DMS79 treated with DMSO at 0.1 percent for 48 hours (cell line): ENCODE measurements at regions not wholly inside any gene's neighbourhood (a gene's known extent, or its start where the extent isn't known, plus 50 kb on each side); places are given as distances from the start of the nearest gene placed in this dataset.
A peak's percentile ranks its signal among the peaks of the same experiment; 100 is the strongest.
"Not testable (repeated sequence)": the region's sequence is repeated elsewhere in the genome, so short reads cannot be mapped to it uniquely, and the experiment has no call there.

Experiments used
- DNase-seq: peaks from one replicate; lab custom pipeline; 2025; lab: John Stamatoyannopoulos, UW

- no peak for DNase-seq
Measured at GRCh38 chr5:123710031-123710430, 198.1 kb downstream of the CSNK1G3 start.

DNA sequence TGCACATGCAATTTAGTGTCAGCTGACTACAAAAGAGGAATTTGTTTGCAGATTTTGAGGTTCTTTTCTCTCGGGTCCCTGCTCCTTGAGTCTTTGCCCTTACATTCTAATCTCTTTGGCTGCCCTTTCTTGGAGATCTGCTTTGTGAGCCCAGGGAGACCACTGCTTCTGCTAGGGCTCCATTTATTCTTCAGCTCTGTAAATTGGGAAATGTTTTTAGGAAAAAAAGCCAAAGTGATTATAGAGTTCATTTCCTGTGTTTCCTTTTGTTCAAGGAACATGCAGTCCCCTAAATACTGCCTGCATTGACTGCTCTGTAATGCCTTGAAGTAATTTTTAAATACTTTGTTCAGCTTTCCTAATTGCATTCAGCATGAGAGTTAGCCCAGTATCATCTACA lies 197.4 kb downstream of the CSNK1G3 start:
- DNase-seq: no peak

- no peak for DNase-seq
Measured at GRCh38 chr5:123708074-123708806, 196.3 kb downstream of the CSNK1G3 start.

- no peak for DNase-seq
Measured at GRCh38 chr5:123706531-123706930, 194.6 kb downstream of the CSNK1G3 start.

- no peak for DNase-seq
Measured at GRCh38 chr5:123705741-123706140, 193.8 kb downstream of the CSNK1G3 start.

DNA sequence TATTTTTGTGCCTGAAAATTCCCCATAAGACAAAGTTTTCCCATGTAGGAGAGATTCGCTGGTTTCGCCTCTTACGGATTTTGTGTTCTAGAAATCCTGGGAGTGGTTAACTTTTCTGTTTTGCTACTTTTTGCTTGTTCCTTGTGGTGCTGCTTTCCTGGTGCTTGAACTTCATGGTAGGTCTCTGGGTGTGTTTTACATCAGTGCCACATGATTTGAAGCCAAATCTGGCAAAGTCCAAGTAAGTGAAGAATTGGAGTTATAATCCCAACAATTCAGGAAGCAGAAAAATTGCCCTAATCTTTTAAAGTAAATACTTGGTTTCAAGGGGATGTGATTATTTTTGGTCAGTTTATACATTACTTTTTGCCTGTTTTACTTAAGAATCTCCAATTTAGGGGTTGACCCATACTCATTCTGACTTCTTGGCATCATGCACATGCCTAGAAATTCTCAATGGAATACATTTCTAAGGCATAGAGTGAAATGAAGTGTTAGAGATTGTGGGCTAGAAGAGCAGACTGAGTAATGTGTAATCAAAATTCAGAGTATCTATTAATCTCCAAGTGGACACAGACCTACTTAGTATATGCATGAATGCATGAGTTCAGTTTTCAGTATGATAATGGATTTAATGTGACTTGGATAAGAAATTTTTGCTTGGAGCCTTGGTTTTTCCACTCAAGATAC lies 189.7 kb downstream of the CSNK1G3 start:
- peak; percentile 87 for DNase-seq

GRCh38 chr5:123700624-123701287 lies 188.8 kb downstream of the CSNK1G3 start:
- no peak for DNase-seq

DNA sequence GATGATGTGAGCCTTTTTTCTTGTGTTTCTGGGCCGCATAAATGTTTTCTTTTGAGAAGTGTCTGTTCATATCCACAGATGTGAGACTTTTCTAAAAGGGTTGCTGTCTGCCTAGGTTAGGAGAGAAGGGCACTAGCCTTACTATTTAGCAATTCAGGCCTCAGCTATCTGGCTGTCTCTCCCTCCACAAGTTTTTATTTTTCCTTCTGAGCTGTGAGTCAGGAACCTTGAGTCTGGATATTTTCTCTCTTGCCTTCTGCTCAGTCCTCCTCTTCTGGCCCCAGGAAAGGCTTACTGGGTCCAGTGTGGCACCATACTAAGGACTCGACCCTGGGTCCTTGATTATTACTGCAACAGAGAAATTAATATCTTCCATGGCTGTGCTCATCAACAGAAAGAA lies 187.6 kb downstream of the CSNK1G3 start:
- DNase-seq: no peak

DNA sequence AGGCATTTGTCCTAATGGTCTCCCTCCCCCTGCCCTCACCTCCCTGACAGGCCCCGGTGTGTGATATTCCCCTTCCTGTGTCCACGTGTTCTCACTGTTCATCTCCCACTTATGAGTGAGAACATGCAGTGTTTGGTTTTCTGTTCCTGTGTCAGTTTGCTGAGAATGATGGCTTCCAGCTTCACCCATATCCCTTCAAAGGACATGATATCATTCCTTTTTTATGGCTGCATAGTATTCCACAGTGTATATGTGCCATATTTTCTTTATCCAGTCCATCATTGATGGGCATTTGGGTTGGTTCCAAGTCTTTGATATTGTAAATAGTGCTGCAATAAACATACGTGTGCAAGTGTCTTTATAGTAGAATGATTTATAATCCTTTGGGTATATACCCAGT lies 187.0 kb downstream of the CSNK1G3 start:
- DNase-seq: not testable (repeated sequence)

- no peak for DNase-seq
Measured at GRCh38 chr5:123696921-123697341, 185.0 kb downstream of the CSNK1G3 start.

DNA sequence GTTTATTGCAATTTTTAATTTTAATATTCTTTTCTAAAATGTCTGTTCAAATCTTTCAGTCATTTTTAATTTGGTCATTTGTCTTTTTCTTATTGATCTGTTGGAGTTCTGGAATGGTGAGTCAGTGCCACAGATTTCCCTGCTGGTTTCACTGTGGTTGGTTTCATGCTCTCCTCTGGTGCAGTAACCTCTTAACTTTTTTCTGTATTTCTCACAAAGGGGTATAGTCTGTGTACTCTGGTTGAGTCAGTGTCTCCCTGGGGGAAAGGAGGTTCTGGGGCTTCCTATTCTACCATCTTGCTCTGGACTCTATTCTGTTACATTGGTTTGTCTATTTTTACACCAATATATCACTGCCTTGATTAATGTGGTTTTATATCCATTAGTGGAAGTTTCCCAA lies 178.8 kb downstream of the CSNK1G3 start:
- no peak for DNase-seq

GRCh38 chr5:123681061-123681460 lies 169.1 kb downstream of the CSNK1G3 start:
- no peak for DNase-seq

DNA sequence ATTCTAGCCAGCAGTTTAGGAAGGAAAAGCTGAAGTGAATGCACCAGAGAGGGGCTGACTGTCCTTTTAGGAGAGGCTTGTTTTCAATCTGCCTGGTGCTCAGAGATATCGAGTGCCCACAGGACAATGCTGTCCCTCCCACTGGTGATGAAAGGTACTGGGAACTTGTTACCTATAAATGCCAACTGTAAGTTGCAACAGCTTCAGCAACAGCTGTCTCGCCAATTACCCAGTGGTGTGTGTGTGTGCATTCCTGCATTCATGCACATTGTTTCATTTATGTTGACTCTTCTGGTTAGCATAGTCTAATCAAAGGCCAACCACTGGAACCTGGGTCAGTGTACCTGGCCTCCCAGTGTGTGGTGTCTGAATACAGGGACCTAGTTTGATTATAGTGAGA lies 161.1 kb downstream of the CSNK1G3 start:
- no peak for DNase-seq

- no peak for DNase-seq
Measured at GRCh38 chr5:123671711-123672456, 159.9 kb downstream of the CSNK1G3 start.

- peak; percentile 18 for DNase-seq
Measured at GRCh38 chr5:123671042-123671441, 159.1 kb downstream of the CSNK1G3 start.
